GM21367 (cell line): ENCODE measurements at regions not wholly inside any gene's neighbourhood (a gene's known extent, or its start where the extent isn't known, plus 50 kb on each side); places are given as distances from the start of the nearest gene placed in this dataset.

Experiments used
- ATAC-seq: cut with Tn5 transposase; IDR thresholded peaks from one replicate; pipeline ENCODE4 v1.9.1; 2021; ENCODE audit not compliant: unreplicated experiment

GRCh38 chr5:164332349-164333196 is 827.2 kb downstream of the MAT2B start:
- no peak for ATAC-seq

GRCh38 chr5:164335837-164336236 is 830.4 kb downstream of the MAT2B start:
- ATAC-seq, result no peak

GRCh38 chr5:164336276-164336675 is 830.9 kb downstream of the MAT2B start:
- ATAC-seq, result no peak

GRCh38 chr5:164336906-164337305 is 831.5 kb downstream of the MAT2B start:
- ATAC-seq, result no peak

GRCh38 chr5:164341056-164341619 is 835.7 kb downstream of the MAT2B start:
- ATAC-seq, result no peak

GRCh38 chr5:164345173-164345849 is 839.9 kb downstream of the MAT2B start:
- no peak for ATAC-seq

GRCh38 chr5:164345853-164346252 is 840.4 kb downstream of the MAT2B start:
- no peak for ATAC-seq

GRCh38 chr5:164346785-164347630 is 841.6 kb downstream of the MAT2B start:
- no peak for ATAC-seq

GRCh38 chr5:164350236-164350635 is 844.8 kb downstream of the MAT2B start:
- ATAC-seq, result no peak

- no peak for ATAC-seq
Measured at GRCh38 chr5:164351245-164351834, 845.9 kb downstream of the MAT2B start.

GRCh38 chr5:164352695-164353094 is 847.3 kb downstream of the MAT2B start:
- no peak for ATAC-seq

GRCh38 chr5:164353155-164353554 is 847.7 kb downstream of the MAT2B start:
- no peak for ATAC-seq

- no peak for ATAC-seq
Measured at GRCh38 chr5:164354139-164354751, 848.8 kb downstream of the MAT2B start.

- no peak for ATAC-seq
Measured at GRCh38 chr5:164355267-164355830, 849.9 kb downstream of the MAT2B start.

- no peak for ATAC-seq
Measured at GRCh38 chr5:164356790-164357189, 851.4 kb downstream of the MAT2B start.

GRCh38 chr5:164357395-164358033 is 852.1 kb downstream of the MAT2B start:
- no peak for ATAC-seq

- no peak for ATAC-seq
Measured at GRCh38 chr5:164358531-164359259, 853.3 kb downstream of the MAT2B start.

GRCh38 chr5:164359260-164360255 is 854.1 kb downstream of the MAT2B start:
- ATAC-seq, result no peak
